HG02798 (cell line): ENCODE measurements at regions not wholly inside any gene's neighbourhood (a gene's known extent, or its start where the extent isn't known, plus 50 kb on each side); places are given as distances from the start of the nearest gene placed in this dataset.

ENCODE experiments used
- ATAC-seq: cut with Tn5 transposase; IDR thresholded peaks from one replicate; pipeline ENCODE4 v1.9.1; 2021; ENCODE audit warnings: mild to moderate bottlenecking; ENCODE audit not compliant: unreplicated experiment, poor library complexity

GRCh38 chr18:51623653-51624052 lies 426.2 kb upstream of the MEX3C start:
- ATAC-seq = no peak

GRCh38 chr18:51630706-51631105 lies 433.2 kb upstream of the MEX3C start:
- ATAC-seq = peak; percentile 69

GRCh38 chr18:51637881-51638280 lies 440.4 kb upstream of the MEX3C start:
- ATAC-seq = no peak

GRCh38 chr18:51639541-51639940 lies 442.1 kb upstream of the MEX3C start:
- no peak for ATAC-seq

GRCh38 chr18:51643483-51643882 lies 446.0 kb upstream of the MEX3C start:
- ATAC-seq = no peak

- ATAC-seq = no peak
These were observed 448.1 kb upstream of the MEX3C start for GRCh38 chr18:51645607-51646006.

- no peak for ATAC-seq
These were observed 449.9 kb upstream of the MEX3C start for GRCh38 chr18:51647346-51647745.

GRCh38 chr18:51647942-51648341 lies 450.5 kb upstream of the MEX3C start:
- no peak for ATAC-seq

- no peak for ATAC-seq
These were observed 452.3 kb upstream of the MEX3C start for GRCh38 chr18:51649796-51650195.

GRCh38 chr18:51651761-51652160 lies 454.3 kb upstream of the MEX3C start:
- ATAC-seq = no peak

GRCh38 chr18:51653507-51654213 lies 456.2 kb upstream of the MEX3C start:
- no peak for ATAC-seq

GRCh38 chr18:51654488-51655326 lies 457.2 kb upstream of the MEX3C start:
- ATAC-seq = peak; percentile 76

GRCh38 chr18:51655327-51655698 lies 457.8 kb upstream of the MEX3C start:
- peak; percentile 77 for ATAC-seq

- ATAC-seq = no peak
These were observed 458.8 kb upstream of the MEX3C start for GRCh38 chr18:51656249-51656648.

- no peak for ATAC-seq
These were observed 461.0 kb upstream of the MEX3C start for GRCh38 chr18:51658436-51658835.

- no peak for ATAC-seq
These were observed 462.3 kb upstream of the MEX3C start for GRCh38 chr18:51659781-51660180.

GRCh38 chr18:51660188-51660715 lies 462.8 kb upstream of the MEX3C start:
- ATAC-seq = no peak

GRCh38 chr18:51664236-51664635 lies 466.8 kb upstream of the MEX3C start:
- ATAC-seq = no peak

- no peak for ATAC-seq
These were observed 469.3 kb upstream of the MEX3C start for GRCh38 chr18:51666763-51667191.

- ATAC-seq = peak; percentile 75
These were observed 470.6 kb upstream of the MEX3C start for GRCh38 chr18:51668101-51668500.

GRCh38 chr18:51668607-51669006 lies 471.1 kb upstream of the MEX3C start:
- no peak for ATAC-seq
